ENCODE measurements at regions not wholly inside any gene's neighbourhood (a gene's known extent, or its start where the extent isn't known, plus 50 kb on each side); places are given as distances from the start of the nearest gene placed in this dataset.

DNA sequence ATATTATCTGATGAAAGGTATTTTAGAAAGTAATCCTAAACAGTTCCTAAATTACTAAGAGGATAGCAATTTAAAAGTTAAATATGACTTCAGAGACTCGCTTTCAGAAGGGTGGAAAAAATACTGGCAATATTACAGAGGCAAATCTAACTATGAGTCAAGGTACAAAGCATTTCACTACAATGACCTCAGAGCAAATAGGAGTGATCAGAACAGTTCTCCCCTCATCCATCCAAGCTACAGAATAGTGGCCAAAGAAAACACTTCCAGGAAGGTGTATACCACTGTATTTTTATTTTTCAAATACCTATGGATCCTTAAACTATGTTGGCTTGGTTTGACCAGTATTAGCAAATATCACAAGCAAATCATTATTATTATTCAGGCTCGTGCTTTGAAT lies 112.8 kb upstream of the ODAD2 start:
- Histone ChIP-seq H3K4me3 (ENCODE audit: low read depth, low read length) (no peak overlapping the region), H3K27me3 (ENCODE audit: control insufficient read depth, insufficient read depth, low read length) (no peaks in the 10 kb centered on the region), H3K36me3 (ENCODE audit: control insufficient read depth, insufficient read depth, low read length) (no peaks in the 10 kb centered on the region)
- DNase-seq (ENCODE audit: low read depth): no peak
- TF ChIP-seq, protein P1, sequence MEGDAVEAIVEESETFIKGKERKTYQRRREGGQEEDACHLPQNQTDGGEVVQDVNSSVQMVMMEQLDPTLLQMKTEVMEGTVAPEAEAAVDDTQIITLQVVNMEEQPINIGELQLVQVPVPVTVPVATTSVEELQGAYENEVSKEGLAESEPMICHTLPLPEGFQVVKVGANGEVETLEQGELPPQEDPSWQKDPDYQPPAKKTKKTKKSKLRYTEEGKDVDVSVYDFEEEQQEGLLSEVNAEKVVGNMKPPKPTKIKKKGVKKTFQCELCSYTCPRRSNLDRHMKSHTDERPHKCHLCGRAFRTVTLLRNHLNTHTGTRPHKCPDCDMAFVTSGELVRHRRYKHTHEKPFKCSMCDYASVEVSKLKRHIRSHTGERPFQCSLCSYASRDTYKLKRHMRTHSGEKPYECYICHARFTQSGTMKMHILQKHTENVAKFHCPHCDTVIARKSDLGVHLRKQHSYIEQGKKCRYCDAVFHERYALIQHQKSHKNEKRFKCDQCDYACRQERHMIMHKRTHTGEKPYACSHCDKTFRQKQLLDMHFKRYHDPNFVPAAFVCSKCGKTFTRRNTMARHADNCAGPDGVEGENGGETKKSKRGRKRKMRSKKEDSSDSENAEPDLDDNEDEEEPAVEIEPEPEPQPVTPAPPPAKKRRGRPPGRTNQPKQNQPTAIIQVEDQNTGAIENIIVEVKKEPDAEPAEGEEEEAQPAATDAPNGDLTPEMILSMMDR (IDR thresholded peaks at IDR 0.05; ENCODE audit: insufficient read depth, low read length, poor library complexity, severe bottlenecking): no peak

DNA sequence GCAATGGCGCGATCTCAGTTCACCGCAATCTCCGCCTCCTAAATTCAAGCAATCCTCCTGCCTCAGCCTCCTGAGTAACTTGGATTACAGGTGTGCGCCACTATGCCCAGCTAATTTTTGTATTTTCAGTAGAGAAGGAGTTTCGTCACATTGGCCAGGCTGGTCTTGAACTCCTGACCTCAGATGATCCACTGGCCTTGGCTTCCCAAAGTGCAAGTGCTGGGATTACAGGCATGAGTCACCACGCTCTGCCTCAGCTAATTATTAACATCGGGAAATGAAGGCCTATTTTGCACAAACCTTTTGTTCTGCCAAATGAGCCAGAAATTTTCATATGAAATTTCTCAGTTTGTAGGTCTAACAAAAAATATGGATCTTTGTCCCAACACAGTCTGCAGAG lies 106.7 kb upstream of the ODAD2 start:
- DNase-seq (ENCODE audit: low read depth): no peak
- H3K36me3 ChIP-seq (ENCODE audit: control insufficient read depth, insufficient read depth, low read length): no peaks in the 10 kb centered on the region
- no peak overlapping the region for H3K4me3 ChIP-seq (ENCODE audit: low read depth, low read length)
- TF ChIP-seq, protein P1 (IDR thresholded peaks at IDR 0.05; ENCODE audit: insufficient read depth, low read length, poor library complexity, severe bottlenecking): no peak
- H3K27me3 ChIP-seq (ENCODE audit: control insufficient read depth, insufficient read depth, low read length): no peaks in the 10 kb centered on the region

DNA sequence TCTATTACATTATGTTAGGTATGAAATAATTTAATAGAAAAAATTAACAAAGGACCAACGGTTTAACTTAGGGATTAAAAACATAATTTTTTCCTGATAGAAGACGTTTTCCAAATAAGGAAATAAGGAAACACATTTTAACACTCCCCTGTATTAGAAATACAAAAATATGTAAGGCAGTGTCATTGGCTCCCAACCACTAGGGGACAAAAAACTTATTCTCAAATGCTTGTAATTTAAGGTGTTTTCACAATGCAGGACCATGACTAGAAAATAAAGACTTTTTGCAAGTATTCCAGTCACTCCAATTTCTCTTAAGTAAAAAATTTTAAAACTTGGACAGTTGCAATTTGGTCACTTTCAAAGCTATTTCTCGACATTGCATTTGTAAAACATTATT lies 98.8 kb upstream of the ODAD2 start:
- Histone ChIP-seq H3K4me3 (ENCODE audit: low read depth, low read length) (no peak overlapping the region), H3K27me3 (ENCODE audit: control insufficient read depth, insufficient read depth, low read length) (no peaks in the 10 kb centered on the region), H3K36me3 (ENCODE audit: control insufficient read depth, insufficient read depth, low read length) (no peaks in the 10 kb centered on the region)
- TF ChIP-seq, protein P1 (IDR thresholded peaks at IDR 0.05; ENCODE audit: insufficient read depth, low read length, poor library complexity, severe bottlenecking): no peak
- no peak for DNase-seq (ENCODE audit: low read depth)

DNA sequence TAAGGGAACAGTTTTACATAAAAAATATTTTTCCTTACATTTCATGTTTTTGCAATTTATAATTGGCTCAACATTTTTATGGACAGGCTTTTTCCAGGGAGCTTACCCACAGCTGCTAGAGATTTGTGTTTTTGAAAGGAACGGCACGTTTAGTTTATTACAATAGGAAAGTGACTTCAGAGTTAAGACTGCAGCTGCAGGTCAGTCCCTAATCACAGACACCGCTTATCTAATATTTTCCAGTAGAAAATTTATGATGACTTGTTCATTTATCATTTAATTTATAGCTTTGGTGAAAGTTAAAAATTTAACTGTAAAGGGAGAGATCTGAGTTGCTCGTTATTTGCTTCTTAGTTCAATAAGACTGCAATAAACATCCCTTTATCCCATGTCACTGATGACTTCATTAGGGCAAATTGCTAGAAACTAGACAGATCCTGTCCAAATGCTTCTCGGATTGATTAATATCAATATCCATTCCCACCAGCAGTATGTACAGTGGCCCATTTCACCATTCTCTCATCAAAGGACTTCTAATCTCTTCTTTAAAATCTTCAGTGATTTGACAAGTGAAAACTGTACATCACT lies 97.0 kb upstream of the ODAD2 start:
- TF ChIP-seq, protein P1 (IDR thresholded peaks at IDR 0.05; ENCODE audit: insufficient read depth, low read length, poor library complexity, severe bottlenecking): no peak
- H3K36me3 ChIP-seq (ENCODE audit: control insufficient read depth, insufficient read depth, low read length): no peaks in the 10 kb centered on the region
- no peaks in the 10 kb centered on the region for H3K27me3 ChIP-seq (ENCODE audit: control insufficient read depth, insufficient read depth, low read length)
- DNase-seq (ENCODE audit: low read depth): no peak
- H3K4me3 ChIP-seq (ENCODE audit: low read depth, low read length): no peak overlapping the region

DNA sequence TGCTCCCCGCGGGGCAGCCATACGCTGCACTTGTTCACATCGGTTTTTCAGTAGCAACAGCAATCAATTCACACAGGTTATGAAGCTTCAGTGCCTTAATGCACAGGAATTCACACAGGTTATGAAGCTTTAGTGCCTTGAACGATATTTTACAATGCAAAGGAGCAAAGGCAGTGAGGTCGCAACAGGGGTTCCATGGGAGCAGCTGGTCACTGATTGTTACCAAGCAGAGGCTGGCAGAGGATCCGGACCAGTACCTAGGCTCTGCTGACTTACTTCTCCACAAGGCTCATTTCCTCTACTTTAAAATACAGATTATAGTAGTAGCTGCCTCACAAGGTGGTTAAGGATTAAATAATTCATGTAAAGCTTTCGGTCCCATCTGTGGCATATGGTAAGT lies 95.2 kb upstream of the ODAD2 start:
- DNase-seq (ENCODE audit: low read depth): no peak
- H3K36me3 ChIP-seq (ENCODE audit: control insufficient read depth, insufficient read depth, low read length): no peaks in the 10 kb centered on the region
- TF ChIP-seq, protein P1 (IDR thresholded peaks at IDR 0.05; ENCODE audit: insufficient read depth, low read length, poor library complexity, severe bottlenecking): no peak
- no peak overlapping the region for H3K4me3 ChIP-seq (ENCODE audit: low read depth, low read length)
- H3K27me3 ChIP-seq (ENCODE audit: control insufficient read depth, insufficient read depth, low read length): no peaks in the 10 kb centered on the region

DNA sequence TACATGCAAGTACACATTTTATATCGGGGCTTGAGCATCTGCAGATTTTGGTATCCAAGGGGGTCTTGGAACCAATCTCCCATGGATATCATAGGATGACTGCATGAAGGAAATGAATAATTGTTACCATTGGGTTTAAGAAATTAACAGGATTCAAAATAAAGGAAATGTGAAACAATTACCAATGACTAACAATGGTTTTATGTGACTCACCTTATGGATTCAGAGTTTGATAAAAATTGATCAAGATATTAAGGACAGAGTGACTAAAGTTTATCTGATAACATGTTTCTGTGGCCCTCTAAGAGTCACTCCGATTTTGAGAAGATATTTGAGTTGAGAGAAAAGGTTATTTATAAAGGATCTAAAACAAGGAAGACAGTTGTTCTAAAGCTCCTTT lies 93.0 kb upstream of the ODAD2 start:
- no peaks in the 10 kb centered on the region for H3K27me3 ChIP-seq (ENCODE audit: control insufficient read depth, insufficient read depth, low read length)
- DNase-seq (ENCODE audit: low read depth): no peak
- TF ChIP-seq, protein P1 (IDR thresholded peaks at IDR 0.05; ENCODE audit: insufficient read depth, low read length, poor library complexity, severe bottlenecking): no peak
- no peak overlapping the region for H3K4me3 ChIP-seq (ENCODE audit: low read depth, low read length)
- no peaks in the 10 kb centered on the region for H3K36me3 ChIP-seq (ENCODE audit: control insufficient read depth, insufficient read depth, low read length)

Measured in kidney epithelial cell (primary cell).